ENCODE measurements at regions not wholly inside any gene's neighbourhood (a gene's known extent, or its start where the extent isn't known, plus 50 kb on each side); places are given as distances from the start of the nearest gene placed in this dataset.

DNA sequence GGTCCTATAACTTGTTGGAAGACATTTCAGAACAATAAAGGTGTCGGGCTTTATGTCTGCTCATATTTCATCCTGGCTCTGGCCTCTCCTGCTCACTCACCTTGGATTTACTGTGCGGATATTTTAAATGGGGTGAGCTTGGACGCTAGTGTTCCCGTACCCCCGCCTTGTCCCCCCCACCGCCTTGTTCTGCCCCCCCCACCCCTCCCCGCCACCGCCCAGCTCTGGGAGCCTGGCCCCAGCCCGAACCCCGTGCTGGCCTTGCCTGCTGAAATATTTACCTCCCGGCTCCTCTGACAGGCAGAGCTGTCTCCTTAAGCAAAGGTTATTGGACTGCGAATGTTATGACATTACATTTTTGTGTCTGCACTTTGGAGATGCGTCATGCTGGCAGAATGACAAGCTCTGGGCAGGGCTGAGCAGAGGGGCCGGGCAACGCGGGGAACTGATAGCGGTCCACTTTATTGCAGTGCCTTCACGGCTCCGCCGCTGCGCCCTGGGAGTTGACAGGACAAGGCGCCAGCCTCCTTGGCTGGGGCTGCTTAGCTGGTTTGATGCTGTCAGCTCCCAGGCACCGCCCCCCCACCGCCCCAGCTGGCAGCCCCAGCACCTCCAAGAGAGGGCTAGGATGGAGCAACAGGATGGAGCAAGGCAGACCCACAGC lies 222.5 kb upstream of the GSE1 start:
- DNase-seq (ENCODE audit: low read depth in 2 of 2), result no peak

DNA sequence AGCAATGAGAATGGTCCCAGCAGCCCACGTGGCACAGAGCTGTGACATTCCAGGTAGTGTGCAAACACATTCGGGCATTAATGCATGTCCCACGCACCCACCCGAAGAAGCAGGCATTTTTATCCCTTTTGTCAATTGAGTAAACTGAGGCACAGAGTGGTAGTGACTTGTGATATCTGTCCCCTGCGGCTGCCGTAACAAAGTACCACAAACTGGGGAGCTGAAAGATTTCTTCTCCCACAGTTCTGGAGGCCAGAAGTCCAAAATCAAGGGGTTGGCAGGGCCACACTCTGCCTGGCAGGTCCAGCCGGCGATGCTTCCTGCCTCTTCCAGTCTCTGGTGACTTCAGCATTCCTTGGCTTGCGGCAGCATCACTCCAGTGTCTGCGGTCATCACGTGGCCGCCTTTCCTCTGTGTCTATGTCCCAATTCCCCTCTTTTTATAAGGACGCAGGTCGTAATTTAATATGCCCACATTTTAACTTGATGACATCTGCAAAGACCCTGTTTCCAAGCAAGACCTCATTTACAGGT lies 221.9 kb upstream of the GSE1 start:
- no peak for DNase-seq (ENCODE audit: low read depth in 2 of 2)

DNA sequence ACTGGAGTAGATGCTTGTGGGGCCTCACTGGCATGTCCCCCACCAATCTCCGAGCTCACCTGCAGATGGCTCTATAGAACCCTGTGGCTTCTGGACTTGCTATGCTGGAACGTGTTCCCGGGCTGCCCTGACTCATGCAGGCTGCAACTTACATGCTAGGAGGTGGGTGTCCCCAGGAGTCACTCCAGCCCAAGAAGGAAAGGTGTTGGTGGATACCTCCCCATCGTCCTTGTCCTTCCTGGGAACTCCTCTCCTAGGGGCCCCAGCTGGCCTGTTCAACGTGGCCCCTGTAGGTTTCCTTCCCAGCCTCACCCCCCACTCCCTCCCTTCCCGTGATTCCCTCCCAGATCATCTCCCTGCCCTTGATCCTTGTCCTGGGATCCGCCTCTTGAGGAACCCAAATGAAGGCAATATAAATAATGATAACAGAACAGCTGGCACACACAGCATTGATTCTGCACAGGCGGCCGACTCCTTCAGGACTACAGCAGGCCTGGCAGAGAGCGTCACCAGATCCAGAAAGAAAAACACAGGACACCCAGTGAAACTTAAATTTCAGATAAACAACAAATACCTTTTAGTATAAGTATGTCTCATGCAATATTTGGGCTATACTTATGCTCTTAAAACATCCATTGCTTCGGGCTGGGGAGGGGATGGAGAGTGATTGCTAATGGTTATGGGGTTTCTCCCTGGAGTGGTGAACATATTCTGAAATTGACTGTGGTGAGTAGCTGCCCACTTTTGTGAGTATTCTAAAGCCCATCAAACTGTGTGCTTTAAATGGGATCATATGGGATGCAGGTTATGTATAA lies 221.1 kb upstream of the GSE1 start:
- no peak for DNase-seq (ENCODE audit: low read depth in 2 of 2)

DNA sequence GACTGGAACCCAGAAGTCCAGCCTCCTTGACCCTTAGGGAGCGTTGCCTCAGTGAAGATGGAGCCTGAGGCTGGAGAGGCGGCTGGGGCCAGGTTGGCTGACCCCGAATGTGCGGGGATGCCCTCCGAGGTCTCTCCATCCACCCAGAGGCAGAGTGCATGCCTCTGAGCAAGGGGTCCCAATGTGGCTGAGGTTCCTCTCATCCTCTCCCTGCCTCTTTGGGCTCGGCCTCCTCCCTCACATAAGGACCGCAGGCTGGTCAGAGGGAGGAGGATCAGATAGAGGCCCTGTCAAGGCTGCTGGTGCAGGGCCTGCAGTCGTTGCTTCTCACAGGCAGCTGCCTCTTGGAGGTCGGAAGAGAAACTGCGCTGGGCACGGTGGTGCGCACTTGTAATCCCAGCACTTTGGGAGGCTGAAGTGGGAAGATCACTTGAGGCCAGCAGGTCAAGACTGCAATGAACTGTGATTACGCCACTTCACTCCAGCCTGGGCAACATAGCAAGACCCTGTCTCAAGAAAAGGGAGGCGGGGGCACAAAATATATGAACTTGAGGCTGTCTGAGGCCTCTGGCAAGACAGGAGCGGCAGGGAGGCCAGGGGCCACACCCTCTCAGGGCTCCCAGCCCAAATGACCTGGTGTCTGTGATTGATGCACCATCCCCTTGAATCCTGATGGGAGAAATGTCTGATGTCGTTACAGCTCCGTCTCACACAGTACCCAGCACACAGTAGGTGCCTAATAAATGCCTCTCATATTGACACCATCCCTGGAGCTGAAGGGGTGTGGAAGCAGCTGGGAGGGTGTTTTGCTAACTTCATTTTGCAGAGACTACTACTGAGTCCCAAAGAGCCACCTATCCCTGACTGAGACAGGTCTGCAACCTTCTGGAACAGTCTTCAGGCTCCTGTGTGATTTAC lies 220.1 kb upstream of the GSE1 start:
- no peak for DNase-seq (ENCODE audit: low read depth in 2 of 2)

DNA sequence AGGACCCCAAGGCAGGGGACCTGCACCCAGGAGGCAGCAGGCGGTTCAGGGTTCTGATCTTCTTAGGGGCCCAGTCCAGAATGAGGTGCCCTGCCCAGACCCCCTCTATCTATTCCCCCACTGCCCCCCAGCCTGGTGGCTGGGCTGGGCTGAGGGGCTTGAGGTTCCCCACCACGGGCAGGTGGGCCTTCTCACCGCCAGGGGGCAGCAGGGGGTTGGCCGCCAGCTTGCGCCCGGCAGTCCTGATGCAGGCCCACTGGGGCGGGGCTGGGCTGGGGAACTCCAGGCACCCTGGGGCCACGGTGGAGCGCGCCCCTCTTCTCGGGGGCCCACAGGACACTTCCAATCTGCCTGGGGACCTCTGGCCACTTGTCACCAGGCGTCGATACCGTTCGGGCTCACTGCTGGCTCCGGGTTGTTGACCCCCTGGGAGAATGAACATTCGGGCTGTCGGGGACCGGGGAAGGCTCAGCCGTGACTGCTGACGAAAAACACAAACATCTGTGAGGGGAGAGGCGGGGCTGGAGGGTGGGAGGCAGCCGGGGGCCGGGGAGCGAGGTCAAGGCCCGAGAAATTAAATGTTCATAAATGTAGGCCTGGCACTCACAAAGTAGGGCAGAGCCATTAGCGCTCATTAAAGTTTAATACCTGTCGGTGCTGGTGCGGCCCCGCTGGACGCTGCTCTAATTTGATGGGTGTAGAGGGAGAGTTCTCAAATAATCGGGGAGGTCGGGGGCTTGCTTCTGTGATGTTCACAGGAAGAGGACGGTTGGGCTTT lies 219.3 kb upstream of the GSE1 start:
- peak; percentile 29 to 51 for DNase-seq (ENCODE audit: low read depth in 2 of 2)

DNA sequence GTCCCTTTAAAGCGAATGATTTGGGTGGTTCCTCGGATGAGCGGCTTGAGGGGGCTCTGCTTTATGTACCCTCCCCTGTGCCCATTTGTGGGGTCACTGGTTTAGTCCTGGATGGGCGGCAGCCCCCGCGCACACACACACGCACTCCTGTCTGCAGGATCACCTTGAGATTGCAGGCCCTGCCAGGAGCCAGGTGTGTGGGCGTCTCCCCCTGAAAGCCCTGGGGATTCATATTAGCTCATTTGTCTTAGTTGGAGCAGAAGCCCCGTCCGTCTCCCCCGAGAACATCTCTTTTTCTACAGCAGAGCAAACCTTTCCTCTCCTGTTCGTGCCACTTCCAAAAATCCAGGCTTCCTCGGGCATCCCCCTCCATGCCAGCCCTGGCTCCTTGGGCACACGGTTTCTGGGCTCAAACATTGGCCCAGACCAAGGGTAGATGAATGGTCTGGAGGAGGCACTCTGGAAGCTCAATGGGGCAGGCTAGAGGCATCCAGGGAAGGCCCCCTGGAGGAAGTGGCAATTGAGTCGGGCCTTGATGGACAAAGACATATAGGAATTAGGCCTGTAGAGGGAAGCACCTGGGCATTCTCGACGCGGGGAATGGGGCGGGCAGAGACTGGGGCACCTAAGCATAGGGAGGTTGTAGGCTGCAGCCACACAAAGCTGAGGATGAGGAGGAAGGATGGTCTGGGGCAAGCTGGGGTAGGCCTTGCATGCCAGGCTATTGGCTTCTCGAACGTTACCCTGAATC lies 218.5 kb upstream of the GSE1 start:
- DNase-seq (ENCODE audit: low read depth in 2 of 2), result no peak

DNA sequence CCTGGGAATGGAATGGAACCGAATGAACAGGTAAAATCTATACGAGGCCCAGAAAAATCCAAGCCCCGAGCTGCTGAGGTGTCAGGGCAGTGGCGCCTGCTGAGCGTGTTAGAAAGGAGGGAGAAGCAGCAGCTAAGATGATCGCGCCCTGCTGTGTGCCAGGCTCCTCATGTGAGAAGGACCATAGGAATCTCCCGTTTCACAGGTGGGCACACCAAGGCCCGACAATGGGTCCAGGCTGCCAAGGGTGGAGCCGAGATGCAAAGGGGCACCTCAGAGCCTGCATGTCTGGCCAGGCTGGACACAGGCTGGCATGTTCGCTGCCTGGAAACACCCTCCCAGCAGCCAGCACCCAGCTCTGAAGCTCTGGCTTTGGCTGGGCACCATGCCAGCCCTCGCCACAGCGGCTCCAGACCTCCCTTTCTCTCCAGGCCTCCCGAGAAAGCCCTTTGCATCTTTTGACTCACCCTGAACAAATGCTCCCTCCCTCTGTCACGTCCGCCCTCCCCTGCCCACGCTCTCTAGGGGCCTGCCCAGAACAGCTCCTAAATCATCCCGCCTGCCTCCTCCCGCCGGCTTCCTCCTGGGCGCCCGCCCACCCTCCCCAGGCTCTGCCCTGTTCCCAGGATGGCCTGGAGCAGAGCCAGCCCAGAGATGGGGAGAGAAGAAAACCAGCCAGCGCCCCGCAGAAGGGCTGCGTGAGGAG lies 217.8 kb upstream of the GSE1 start:
- DNase-seq (ENCODE audit: low read depth in 2 of 2), result no peak

DNA sequence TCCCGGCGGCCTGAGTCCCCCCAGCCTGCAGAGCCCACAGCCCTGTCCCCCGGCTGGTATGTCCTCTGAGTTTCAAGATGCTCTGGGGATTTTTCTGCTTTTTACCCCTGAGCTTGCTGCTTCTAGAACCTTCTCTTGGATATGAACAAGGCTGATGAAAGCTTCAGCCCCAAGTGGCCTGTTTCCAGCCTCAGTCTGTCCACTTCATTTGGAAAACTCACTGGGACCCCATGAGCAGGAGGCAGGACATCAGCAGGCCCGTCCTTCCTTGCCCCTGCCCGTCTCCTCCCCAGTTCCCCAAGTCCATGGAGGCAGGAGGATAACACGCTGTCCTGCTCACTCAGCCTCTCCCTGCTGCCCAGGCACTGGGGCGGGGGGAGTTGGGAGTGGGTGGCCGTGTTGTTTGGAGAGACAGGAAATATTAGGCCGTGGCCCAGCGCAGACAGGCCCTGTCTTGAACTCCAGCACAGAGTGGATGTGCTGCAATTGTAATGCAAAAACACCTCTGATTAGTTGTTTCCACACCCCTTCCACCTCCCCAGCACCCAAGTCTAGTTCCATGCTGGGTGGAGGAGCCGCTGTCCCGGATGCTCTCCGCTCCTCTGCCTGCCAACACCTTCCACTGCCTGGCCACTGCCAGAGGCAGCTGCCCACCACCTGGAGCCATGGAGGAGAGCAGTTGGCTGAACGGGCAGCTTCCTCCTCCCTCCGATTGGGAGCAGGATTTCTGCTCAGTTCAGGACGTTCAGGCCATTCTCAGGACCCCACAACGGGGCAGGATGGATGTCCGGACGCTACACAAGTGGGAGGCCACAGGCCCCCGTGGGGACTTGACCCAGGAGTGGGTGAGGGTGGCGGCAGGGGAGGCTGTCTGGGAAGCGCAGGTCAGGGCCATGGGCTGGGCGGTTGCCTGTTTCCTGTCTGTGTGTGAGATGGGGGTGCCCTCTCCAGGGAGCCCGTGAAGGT lies 216.9 kb upstream of the GSE1 start:
- DNase-seq (ENCODE audit: low read depth in 2 of 2), result no peak

DNA sequence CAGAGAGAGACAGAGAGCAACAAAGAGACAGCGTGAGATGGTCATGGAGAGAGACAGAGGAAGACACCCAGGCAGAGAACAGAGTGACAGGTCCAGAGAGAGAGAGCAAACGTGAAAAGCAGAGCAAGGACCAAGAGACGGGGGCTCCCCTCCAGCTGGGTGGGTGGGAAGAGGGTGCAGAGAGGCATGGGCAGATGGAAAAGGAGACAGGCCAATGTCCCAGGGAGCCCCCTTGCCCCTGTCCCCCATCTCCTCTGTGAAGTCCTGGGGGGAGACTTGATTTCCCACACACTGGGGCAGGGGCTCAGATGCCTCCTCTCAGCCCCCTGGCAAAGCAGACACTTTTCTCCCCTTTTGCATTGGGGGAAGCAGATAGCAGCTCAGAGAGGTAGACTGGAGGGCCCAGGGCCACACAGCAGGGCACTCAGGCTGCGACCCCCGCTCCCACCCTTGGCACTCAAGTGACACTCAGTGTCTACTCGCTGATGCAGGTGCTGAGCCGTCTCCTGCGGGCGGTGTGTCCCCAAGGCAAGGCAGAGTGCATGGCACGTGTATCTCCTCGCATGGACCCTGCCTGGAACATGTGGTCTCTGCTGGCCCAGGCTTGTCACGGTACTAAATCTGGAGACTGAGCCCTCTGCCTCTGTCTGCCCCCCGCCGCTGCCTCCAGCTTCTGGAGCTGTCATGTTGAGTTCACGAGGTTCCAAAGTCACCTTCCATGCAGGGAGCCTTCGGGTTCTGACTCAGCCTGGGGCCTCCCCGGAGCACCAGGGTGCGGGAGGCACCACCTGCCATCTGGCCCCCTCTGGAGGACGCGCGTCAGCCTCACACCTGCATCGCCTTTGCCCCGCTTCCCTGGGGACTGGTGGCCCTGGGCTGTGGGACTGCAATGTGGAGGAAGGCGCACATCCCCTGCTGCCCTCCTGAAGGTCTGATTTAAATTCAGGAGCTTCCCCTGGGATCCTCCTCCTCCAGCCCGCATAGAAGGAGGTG lies 215.9 kb upstream of the GSE1 start:
- DNase-seq (ENCODE audit: low read depth in 2 of 2), result no peak

DNA sequence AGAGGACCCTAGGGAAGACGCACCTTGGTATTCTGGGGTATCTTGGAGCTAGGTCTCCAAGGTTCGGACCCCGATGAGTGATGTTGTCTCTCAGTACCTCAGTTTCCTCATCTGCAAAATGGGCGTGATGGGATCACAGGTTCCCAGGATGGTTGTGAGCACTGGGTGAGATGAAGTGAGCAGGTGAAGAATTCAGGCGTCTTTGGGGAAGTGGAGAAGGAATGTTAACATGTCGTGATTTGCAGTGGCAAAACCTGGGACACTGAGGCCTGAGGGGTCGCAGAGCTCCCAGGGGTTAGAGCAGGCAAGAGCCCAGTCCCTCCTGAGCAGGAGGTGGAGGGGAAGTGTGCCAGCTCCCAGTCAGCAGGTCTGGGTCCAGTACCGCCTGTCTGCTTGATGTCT lies 215.1 kb upstream of the GSE1 start:
- no peak for DNase-seq (ENCODE audit: low read depth in 2 of 2)

DNA sequence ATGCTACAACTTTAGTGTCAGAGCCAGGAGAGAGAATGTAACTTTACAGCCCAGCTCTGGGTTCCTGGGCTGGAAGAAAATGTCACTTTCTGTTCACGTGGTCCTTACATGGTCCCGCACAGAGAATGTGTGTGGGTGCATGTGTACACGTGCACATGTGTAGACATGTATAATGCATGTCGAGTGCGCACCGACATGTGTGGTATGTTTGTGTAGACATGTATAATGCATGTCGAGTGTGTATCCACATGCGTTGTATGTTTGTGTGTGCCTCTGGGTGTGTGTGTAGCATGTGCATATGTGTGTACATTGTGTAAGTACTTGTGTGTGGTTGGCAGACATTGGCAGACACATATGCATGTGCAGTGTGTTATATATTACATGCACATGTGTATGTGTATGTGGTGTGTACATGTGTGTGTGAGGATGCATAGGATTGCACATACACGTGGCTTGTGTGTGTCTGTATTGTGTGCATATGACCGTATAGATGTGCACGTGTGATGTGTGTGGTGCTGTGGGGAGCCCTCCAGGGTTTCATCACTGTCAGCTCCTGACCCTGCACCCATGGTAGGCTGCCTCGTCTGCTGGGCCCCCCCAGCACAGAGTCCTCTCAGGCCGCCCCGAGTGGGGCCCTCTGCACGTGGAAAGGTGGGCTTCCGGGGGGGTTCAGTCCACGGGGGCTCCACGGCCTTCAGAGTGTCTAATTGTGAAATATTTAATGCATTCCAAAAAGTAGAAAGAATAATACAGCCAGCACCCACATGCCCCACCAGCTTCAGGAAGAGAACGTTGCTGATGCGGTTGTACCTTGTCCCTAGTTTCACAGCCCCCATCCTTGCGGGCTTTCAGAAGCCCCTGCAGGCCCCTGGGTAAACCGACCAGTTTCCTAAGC lies 214.2 kb upstream of the GSE1 start:
- DNase-seq (ENCODE audit: low read depth in 2 of 2), result no peak

DNA sequence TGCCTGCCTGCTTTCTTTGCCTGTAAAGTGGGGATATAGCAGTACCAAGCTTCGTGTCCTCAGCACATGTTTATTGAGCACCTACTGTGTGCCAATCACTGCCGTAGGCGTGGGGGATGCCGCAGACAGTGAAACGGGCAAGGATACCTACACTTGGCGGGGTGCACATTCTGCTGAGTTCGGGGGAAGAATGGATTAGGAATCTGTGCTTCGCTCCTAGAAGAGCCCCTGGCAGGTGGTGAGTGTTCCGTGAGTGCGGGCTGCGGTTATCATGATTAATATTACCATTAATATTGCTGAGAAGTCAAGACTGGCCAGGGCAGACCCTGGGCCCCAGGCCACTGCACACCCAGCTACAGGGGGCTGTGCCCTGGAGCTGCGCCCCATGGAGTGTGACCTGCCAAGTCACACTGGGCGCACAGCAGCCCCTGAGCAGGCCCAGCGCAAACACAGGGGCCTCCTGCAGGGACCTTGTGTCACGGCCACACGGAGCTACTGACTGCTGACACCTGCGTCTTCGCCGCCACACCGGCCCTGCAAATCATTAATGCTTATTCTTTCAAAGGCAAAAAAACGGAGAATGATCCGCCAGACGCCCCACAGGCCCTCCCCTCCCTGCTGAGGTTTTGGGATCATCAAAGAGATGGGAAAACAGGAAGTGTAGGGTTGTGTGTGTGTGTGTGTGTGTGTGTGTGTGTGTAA lies 213.4 kb upstream of the GSE1 start:
- DNase-seq (ENCODE audit: low read depth in 2 of 2), result no peak

DNA sequence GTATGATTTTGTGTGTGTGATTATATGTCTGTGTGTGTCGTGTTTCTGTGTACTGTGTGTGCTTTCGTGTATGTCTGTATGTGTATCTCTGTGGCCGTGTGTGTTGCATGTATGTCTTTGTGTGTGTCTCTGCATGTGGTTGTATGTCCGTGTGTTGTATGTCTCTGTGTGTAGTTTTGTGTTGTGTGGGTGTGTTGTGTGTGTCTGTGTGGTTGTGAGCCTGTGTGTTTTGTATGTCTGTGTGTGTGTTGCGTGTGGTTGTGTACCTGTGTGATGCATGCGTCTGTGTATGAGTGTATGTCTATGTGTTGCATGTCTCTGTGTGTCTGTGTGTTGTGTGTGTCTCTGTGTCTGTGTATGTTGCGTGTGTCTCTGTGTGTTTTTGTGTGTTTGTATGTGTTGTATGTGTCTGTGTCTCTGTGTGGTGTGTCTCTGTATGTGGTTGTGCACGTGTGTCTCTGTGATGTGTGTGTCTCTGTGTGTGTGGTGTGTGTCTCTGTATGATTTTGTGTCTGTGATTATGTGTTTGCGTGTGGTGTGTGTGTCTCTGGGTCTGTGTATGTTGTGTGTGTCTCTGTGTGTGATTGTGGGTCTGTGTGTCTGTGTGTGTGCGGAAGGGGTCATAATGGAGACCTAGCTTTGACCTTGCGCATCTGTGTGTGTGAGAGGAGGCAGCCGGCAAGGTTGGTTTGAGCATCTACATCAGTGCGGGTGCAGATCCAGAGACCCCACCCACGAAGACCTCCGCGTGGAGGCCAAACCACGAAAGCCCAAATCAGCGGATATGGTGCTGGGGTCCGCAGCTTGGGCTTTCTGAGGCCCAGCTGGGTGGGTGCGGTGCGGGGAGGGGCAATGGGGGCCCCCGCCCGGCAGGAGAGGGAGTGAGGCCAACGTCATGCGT lies 212.6 kb upstream of the GSE1 start:
- no peak for DNase-seq (ENCODE audit: low read depth in 2 of 2)

DNA sequence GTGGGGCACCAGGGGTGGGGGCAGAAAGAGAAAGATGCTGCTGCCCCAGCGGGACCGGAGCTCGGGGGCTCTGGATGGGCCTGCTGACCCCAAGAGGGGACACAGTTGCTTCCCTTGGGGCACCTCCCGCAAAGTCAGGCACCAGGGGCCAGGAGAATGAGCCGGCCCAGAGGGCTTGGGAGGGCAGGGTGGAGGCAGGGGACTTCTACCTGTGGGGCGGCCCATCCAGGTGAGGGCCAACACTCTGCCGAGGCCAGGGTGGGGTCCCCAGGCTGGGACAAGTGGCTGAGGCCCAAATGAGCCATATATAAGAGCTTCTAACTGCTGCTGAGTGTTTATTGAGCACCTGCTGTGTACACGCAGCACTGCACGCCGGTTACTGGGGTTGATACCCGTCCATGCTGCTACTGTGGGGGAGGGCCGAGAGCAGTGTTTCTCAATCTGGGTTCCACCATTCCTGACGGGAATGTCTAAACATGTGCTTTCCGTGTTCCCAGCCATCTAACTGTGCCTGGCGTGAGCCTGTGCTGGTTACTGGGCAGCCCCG lies 211.7 kb upstream of the GSE1 start:
- DNase-seq (ENCODE audit: low read depth in 2 of 2), result no peak

Data from stimulated activated CD4-positive, alpha-beta T cell treated with anti-CD3 and anti-CD28 coated beads, Interleukin-1b, Interleukin-23, amount 100 ng/mL, for 1 hour (primary cell).